ENCODE measurements at regions not wholly inside any gene's neighbourhood (a gene's known extent, or its start where the extent isn't known, plus 50 kb on each side); places are given as distances from the start of the nearest gene placed in this dataset.

GRCh38 chr1:224518528-224518927, 83.9 kb upstream of the WDR26 start:
- H3K27ac ChIP-seq, result no peak overlapping the region
- ChIA-PET POLR2A (ENCODE audit: low non-redundant PET) (no interaction called here), CTCF (interaction anchor here (0.6 kb wide), 1 partner anchor 204 kb away, joined by 3 read pairs; no protein-coding TSS in a partner anchor)
- no peak for TF ChIP-seq CTCF (conservative IDR thresholded peaks at IDR 0.05; ENCODE audit: low read depth)
- DNase-seq (ENCODE audit: low spot score), result no peak

GRCh38 chr1:224519874-224520273, 85.3 kb upstream of the WDR26 start:
- H3K27ac ChIP-seq, result no peak overlapping the region
- POLR2A ChIA-PET (ENCODE audit: low non-redundant PET), result no interaction called here
- CTCF ChIA-PET, result interaction anchor here (0.6 kb wide), 1 partner anchor 238 kb away, joined by 3 read pairs; no protein-coding TSS in a partner anchor
- no peak for DNase-seq (ENCODE audit: low spot score)
- no peak for TF ChIP-seq CTCF (conservative IDR thresholded peaks at IDR 0.05; ENCODE audit: low read depth)

DNA sequence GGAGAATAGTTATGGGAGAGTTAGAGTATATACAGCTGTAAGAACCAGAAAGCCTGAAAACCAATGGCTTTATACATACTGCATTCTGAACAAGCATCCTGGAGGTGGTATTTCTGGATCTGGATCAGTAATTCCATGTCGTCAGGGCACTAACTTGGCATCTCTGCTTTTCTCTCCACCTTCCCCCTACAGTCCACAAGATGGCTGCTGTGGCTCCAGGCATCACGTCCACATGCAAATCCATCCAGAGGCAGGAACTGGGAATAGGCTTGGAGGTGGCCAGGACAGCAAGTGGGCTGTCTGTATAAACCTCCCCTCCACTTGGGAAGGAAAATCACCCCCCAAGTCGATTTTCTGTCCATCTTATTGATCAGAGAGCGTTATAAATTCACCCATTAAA, 86.2 kb upstream of the WDR26 start:
- TF ChIP-seq CTCF (conservative IDR thresholded peaks at IDR 0.05; ENCODE audit: low read depth), result no peak
- POLR2A ChIA-PET (ENCODE audit: low non-redundant PET), result no interaction called here
- CTCF ChIA-PET, result interaction anchor here (0.6 kb wide), 1 partner anchor 237 kb away, joined by 3 read pairs; no protein-coding TSS in a partner anchor
- no peak overlapping the region for H3K27ac ChIP-seq
- no peak for DNase-seq (ENCODE audit: low spot score)

- DNase-seq (ENCODE audit: low spot score), result no peak
- ChIA-PET POLR2A (ENCODE audit: low non-redundant PET) (no interaction called here), CTCF (interaction anchor here (0.6 kb wide), 2 partner anchors 14 to 87 kb away, joined by 3 to 5 read pairs; no protein-coding TSS in a partner anchor)
- H3K27ac ChIP-seq, result no peak overlapping the region
- no peak for TF ChIP-seq CTCF (conservative IDR thresholded peaks at IDR 0.05; ENCODE audit: low read depth)
Observed at GRCh38 chr1:224521904-224522734, 87.5 kb upstream of the WDR26 start.

DNA sequence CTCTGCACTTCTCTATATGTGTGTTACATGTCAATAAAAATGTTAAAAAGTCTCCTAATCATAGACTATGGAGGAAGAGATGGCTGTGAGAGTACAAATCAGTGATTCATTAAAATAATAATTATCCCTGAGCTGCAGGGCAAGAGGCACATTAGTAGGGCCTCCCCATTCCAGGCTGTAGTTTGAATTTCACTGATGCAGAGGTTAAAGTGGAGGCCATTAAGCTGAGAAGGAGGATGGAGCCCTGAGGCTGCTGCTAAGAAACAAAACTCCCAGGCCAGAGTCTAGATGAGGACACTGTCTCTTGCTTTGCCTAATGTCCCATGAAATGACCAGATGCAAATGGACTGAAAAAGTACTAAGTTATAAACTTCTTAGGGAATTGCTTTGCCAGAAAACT, 89.1 kb upstream of the WDR26 start:
- CTCF ChIA-PET, result no interaction called here
- TF ChIP-seq CTCF (conservative IDR thresholded peaks at IDR 0.05; ENCODE audit: low read depth), result no peak
- POLR2A ChIA-PET (ENCODE audit: low non-redundant PET), result no interaction called here
- no peak overlapping the region for H3K27ac ChIP-seq
- no peak for DNase-seq (ENCODE audit: low spot score)

DNA sequence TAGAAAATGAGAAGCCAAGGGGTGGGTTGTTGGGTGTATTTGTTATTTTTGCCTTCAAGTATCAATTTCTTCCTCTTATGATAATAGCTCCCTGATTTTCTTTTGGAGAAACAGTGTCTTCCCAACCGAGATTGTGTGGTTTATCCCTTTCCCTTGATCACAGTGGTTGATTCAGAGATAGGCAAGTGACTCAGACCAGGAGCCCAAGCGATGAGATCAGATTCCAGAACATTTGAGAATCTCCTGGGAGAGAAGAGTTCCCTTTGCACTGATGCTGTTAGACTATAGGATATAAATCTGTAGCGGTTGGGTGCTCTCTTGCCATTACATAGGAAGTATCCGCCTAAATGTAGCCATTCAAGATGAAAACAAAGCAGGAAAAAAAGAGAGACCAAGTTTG, 90.1 kb upstream of the WDR26 start:
- no peak overlapping the region for H3K27ac ChIP-seq
- TF ChIP-seq CTCF (conservative IDR thresholded peaks at IDR 0.05; ENCODE audit: low read depth), result no peak
- DNase-seq (ENCODE audit: low spot score), result no peak
- POLR2A ChIA-PET (ENCODE audit: low non-redundant PET), result no interaction called here
- CTCF ChIA-PET, result interaction anchor here (0.6 kb wide), 1 partner anchor 18 kb away, joined by 3 read pairs; no protein-coding TSS in a partner anchor
